MCF 10A (cell line): ENCODE measurements at regions not wholly inside any gene's neighbourhood (a gene's known extent, or its start where the extent isn't known, plus 50 kb on each side); places are given as distances from the start of the nearest gene placed in this dataset.

Experiments
- BruUV-seq: library from RNA; stranded (reverse); fragments of 400-500 nt; replicated peaks from 2 replicates; lab custom pipeline; 2021; lab: Mats Ljungman, UMichigan
- CTCF ChIA-PET: fragments of 300-600 bp; sonication (Branson Sonifier 250); formaldehyde crosslinking; extraction: SDS; loops from one replicate; lab custom pipeline; 2021; ENCODE audit warnings: antibody characterized with exemption, inconsistent platforms; lab: Yijun Ruan, JAX
- POLR2A ChIA-PET: fragments of 300-600, 350-650 bp; sonication (Branson Sonifier 250); formaldehyde crosslinking; extraction: SDS; loops from one replicate; lab custom pipeline; 2020; ENCODE audit warnings: antibody characterized with exemption, inconsistent platforms; lab: Yijun Ruan, JAX
- DNase-seq: peaks from one replicate; pipeline ENCODE4 v3.0.0-alpha.2; 2018; ENCODE audit not compliant: unreplicated experiment
- H3K27ac Mint-ChIP-seq: one replicate; pipeline ENCODE4 v1.8.0; 2022; ENCODE audit warnings: mild to moderate bottlenecking, low read depth, mixed read lengths; ENCODE audit not compliant: unreplicated experiment
- H3K27me3 Mint-ChIP-seq: one replicate; pipeline ENCODE4 v1.8.0; 2022; ENCODE audit warnings: mixed read lengths; ENCODE audit not compliant: insufficient read depth, unreplicated experiment
- H3K36me3 Mint-ChIP-seq: one replicate; pipeline ENCODE4 v1.8.0; 2022; ENCODE audit warnings: mild to moderate bottlenecking, moderate library complexity, mixed read lengths; ENCODE audit not compliant: insufficient read depth, unreplicated experiment
- H3K4me1 Mint-ChIP-seq: one replicate; pipeline ENCODE4 v1.8.0; 2022; ENCODE audit warnings: mixed read lengths; ENCODE audit not compliant: insufficient read depth, unreplicated experiment
- H3K4me3 Mint-ChIP-seq: one replicate; pipeline ENCODE4 v1.8.0; 2022; ENCODE audit warnings: mild to moderate bottlenecking, moderate library complexity, mixed read lengths; ENCODE audit not compliant: unreplicated experiment
- H3K9me3 Mint-ChIP-seq: one replicate; pipeline ENCODE4 v1.8.0; 2022; ENCODE audit warnings: mixed read lengths; ENCODE audit not compliant: unreplicated experiment
- intact Hi-C: fragments of 100-400 bp; cut with micrococcal nuclease; formaldehyde crosslinking; loops from 2 replicates; pipeline ENCODE4 v1.14.1; 2022
- TF ChIP-seq, protein P1 (sequence below): fragments of 200-600 bp; IDR thresholded peaks from one replicate; pipeline ENCODE4 v1.8.0; 2022; ENCODE audit warnings: antibody characterized with exemption, mild to moderate bottlenecking; ENCODE audit not compliant: unreplicated experiment

DNA sequence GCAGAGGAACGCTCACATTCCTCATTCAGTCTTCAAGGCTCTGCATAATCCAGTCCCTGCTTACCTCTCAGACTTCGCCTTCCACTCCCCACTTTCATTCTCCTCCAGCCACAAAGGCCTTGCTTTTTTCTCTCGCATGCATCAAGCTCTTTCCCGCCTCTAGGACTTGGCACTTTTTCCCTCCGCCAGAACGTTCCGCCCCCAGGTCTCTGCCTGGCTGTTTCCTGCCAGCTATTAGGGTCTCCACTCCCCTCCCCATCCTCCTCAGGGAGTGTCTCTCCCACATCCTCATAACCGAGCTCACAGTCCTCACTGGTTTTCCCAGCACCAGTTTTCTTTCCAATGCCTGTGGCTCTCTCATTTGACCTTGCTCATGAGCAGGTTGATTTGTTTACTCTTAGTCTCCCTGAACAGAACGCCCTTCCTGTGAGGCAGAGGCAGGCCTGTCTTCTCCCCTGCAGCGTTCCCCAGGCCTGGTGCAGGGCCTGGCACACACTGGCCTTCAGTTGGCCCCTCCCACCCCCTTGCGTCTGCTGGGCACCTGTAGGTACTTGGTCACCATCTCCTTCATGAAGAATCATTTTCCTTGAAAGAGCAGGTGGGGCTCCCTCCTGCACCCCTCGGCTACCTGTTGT, 75.2 kb downstream of the RTL6 start:
- TF ChIP-seq, protein P1, sequence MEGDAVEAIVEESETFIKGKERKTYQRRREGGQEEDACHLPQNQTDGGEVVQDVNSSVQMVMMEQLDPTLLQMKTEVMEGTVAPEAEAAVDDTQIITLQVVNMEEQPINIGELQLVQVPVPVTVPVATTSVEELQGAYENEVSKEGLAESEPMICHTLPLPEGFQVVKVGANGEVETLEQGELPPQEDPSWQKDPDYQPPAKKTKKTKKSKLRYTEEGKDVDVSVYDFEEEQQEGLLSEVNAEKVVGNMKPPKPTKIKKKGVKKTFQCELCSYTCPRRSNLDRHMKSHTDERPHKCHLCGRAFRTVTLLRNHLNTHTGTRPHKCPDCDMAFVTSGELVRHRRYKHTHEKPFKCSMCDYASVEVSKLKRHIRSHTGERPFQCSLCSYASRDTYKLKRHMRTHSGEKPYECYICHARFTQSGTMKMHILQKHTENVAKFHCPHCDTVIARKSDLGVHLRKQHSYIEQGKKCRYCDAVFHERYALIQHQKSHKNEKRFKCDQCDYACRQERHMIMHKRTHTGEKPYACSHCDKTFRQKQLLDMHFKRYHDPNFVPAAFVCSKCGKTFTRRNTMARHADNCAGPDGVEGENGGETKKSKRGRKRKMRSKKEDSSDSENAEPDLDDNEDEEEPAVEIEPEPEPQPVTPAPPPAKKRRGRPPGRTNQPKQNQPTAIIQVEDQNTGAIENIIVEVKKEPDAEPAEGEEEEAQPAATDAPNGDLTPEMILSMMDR = no peak
- Mint-ChIP-seq H3K27ac (no peak overlapping the region), H3K27me3 (peaks cover 24% of the 10 kb centered on the region), H3K4me1 (no peaks in the 10 kb centered on the region), H3K9me3 (peaks cover 17% of the 10 kb centered on the region), H3K36me3 (no peaks in the 10 kb centered on the region), H3K4me3 (no peak overlapping the region)
- ChIA-PET CTCF (interaction anchor here (0.7 kb wide), 1 partner anchor 430 kb away, joined by 4 read pairs; no protein-coding TSS in a partner anchor), POLR2A (interaction anchor here (0.7 kb wide), 1 partner anchor 34 kb away, joined by 3 read pairs; no protein-coding TSS in a partner anchor)
- BruUV-seq = no TSS peak
- intact Hi-C loops = no loop called here
- DNase-seq = no peak

DNA sequence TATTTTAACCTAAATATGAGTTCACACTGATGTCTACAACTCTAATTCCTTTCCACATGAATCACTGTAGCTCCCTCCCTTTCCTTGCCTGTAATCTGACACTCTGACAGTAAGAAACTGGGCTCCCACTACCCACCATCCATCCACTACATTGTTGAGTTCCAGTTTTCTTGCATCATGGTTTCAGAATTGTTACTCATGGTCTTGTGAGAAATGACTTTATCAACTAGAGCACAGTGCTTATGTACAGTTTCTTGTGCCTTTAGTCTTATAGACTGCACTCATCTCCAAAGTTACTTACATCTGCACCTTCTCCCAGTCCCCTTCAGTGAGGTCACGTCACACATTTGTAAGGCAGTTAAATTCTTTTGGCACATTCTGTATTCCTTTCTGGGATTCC, 78.6 kb downstream of the RTL6 start:
- TF ChIP-seq, protein P1 = no peak
- no peak for DNase-seq
- peaks cover 45% of the 10 kb centered on the region for H3K27me3 Mint-ChIP-seq
- H3K4me1 Mint-ChIP-seq = no peaks in the 10 kb centered on the region
- H3K9me3 Mint-ChIP-seq = peaks cover 29% of the 10 kb centered on the region
- CTCF ChIA-PET = no interaction called here
- no TSS peak for BruUV-seq
- no peak overlapping the region for H3K4me3 Mint-ChIP-seq
- H3K36me3 Mint-ChIP-seq = no peaks in the 10 kb centered on the region
- POLR2A ChIA-PET = interaction anchor here (0.6 kb wide), 1 partner anchor 96 kb away, joined by 3 read pairs; no protein-coding TSS in a partner anchor
- H3K27ac Mint-ChIP-seq = no peak overlapping the region
- intact Hi-C loops = no loop called here

DNA sequence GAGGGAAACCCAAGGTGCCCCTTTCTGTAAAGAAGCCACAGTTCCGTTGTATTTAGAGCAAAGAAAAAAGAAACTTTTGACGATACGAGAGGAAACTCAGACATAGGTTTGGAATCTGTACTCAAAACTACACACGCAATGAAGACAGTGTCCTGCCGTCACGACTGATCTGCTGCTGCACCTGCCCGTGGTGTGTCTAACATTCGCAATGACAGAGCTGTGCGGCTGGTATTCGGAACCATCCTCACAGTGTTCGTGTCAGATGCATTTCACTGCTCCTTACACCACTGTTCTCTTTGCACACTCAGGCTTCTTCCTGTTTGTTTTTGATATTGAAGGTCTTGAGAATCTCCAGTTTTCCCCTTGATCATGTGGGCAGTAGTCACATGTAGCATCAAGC, 84.8 kb downstream of the RTL6 start:
- no peak for DNase-seq
- Mint-ChIP-seq H3K4me3 (no peak overlapping the region), H3K4me1 (no peaks in the 10 kb centered on the region), H3K27ac (no peak overlapping the region), H3K36me3 (no peaks in the 10 kb centered on the region), H3K9me3 (peaks cover 12% of the 10 kb centered on the region), H3K27me3 (peaks cover 46% of the 10 kb centered on the region)
- ChIA-PET CTCF (no interaction called here), POLR2A (no interaction called here)
- TF ChIP-seq, protein P1 = no peak
- intact Hi-C loops = no loop called here
- BruUV-seq = no TSS peak

DNA sequence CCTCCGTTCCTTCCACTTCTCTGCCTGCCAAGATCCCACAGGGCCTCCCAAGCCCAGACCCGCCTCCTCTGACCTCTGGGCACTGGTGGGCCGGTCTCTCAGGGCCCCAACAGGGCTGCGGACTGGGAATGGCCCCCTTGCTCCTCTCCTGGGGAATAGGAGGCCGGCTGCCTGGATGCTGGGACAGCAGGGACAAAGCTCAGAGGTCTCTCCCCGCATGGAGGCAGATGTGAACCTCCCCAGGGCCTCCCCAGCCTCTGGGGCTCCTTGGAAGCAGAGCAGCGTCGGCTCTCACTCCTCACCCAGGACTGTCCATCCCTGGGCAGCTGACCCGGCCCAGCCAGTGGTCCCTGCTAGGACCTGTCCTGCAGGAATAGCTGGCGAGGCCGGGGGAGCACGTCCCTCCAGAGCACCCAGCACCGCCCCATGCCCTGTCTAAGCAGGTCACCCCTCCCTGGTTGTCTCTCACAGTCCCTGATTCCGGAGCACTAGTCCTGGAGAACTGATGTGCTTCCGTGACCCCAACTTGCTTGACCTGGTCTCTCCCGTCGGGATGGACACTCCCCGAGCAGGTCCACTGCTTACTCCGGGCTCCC, 85.8 kb downstream of the RTL6 start:
- Mint-ChIP-seq H3K27ac (no peak overlapping the region), H3K27me3 (peaks cover 44% of the 10 kb centered on the region), H3K9me3 (peaks cover 12% of the 10 kb centered on the region), H3K36me3 (no peaks in the 10 kb centered on the region), H3K4me1 (no peaks in the 10 kb centered on the region), H3K4me3 (no peak overlapping the region)
- intact Hi-C loops = no loop called here
- no peak for DNase-seq
- TF ChIP-seq, protein P1 = no peak
- BruUV-seq = no TSS peak
- ChIA-PET CTCF (no interaction called here), POLR2A (no interaction called here)
